IMR-90 (cell line): ENCODE measurements at regions not wholly inside any gene's neighbourhood (a gene's known extent, or its start where the extent isn't known, plus 50 kb on each side); places are given as distances from the start of the nearest gene placed in this dataset.

Experiments
- ATAC-seq: fragments of 200-7000 bp; cut with Tn5 transposase; 2 replicates; pipeline ENCODE4 v1.9.1; 2020; ENCODE audit warnings: low read depth, mild to moderate bottlenecking, moderate library complexity
- BruUV-seq: library from RNA; stranded (reverse); fragments of 400-500 nt; replicated peaks from 2 replicates; lab custom pipeline; 2021; lab: Mats Ljungman, UMichigan
- CTCF ChIA-PET: fragments of 300-600 bp; formaldehyde crosslinking; extraction: SDS; loops from one replicate; lab custom pipeline; 2021; ENCODE audit warnings: antibody characterized with exemption; lab: Yijun Ruan, JAX
- POLR2A ChIA-PET: fragments of 300-600 bp; sonication (Branson Sonifier 250); formaldehyde crosslinking; loops from one replicate; lab custom pipeline; 2022; ENCODE audit warnings: antibody characterized with exemption; ENCODE audit not compliant: unreplicated experiment; lab: Charles Lee
- DNase-seq: peaks from one replicate; pipeline ENCODE4 v3.0.0; 2013
- H2AFZ ChIP-seq: replicated peaks from 2 replicates; pipeline ENCODE3; 2013; ENCODE audit warnings: low read length, mild to moderate bottlenecking; ENCODE audit not compliant: poor library complexity
- H2AK5ac ChIP-seq: 2 replicates; pipeline ENCODE4 v1.6.1; 2013; ENCODE audit warnings: low read depth, low read length, inconsistent platforms
- H2AK9ac ChIP-seq: replicated peaks from 2 replicates; pipeline ENCODE3; 2013; ENCODE audit warnings: mild to moderate bottlenecking, low read depth, low read length, moderate library complexity; ENCODE audit not compliant: poor library complexity
- H2BK120ac ChIP-seq: 2 replicates; pipeline ENCODE4 v1.6.1; 2013; ENCODE audit warnings: low read depth, low read length, inconsistent platforms
- H2BK15ac ChIP-seq: 3 replicates; pipeline ENCODE4 v1.6.1; 2013; ENCODE audit warnings: low read depth, low read length, inconsistent platforms
- H2BK20ac ChIP-seq: 2 replicates; pipeline ENCODE4 v1.6.1; 2013; ENCODE audit warnings: low read depth, mild to moderate bottlenecking, inconsistent platforms, low read length, moderate library complexity
- H2BK5ac ChIP-seq: 2 replicates; pipeline ENCODE4 v1.6.1; 2013; ENCODE audit warnings: mild to moderate bottlenecking, low read depth, low read length, inconsistent platforms; ENCODE audit not compliant: poor library complexity, severe bottlenecking
- H3K14ac ChIP-seq: replicated peaks from 2 replicates; pipeline ENCODE4 v1.6.1; 2013; ENCODE audit warnings: low read depth, low read length, inconsistent platforms
- H3K18ac ChIP-seq: 2 replicates; pipeline ENCODE4 v1.6.1; 2013; ENCODE audit warnings: low read depth, low read length, control low read depth
- H3K23ac ChIP-seq: 2 replicates; pipeline ENCODE4 v1.6.1; 2013; ENCODE audit warnings: low read depth, low read length, inconsistent platforms
- H3K27ac ChIP-seq: 2 replicates; pipeline ENCODE4 v1.5.1; 2013; ENCODE audit warnings: mild to moderate bottlenecking, control low read depth, low read length; ENCODE audit not compliant: insufficient read depth
- H3K27me3 ChIP-seq: 2 replicates; pipeline ENCODE4 v1.6.1; 2013; ENCODE audit warnings: low read length; ENCODE audit not compliant: control insufficient read depth, insufficient read depth
- H3K36me3 ChIP-seq: 2 replicates; pipeline ENCODE4 v1.6.1; 2013; ENCODE audit warnings: low read length, mixed read lengths; ENCODE audit not compliant: control insufficient read depth, insufficient read depth
- H3K4ac ChIP-seq: 2 replicates; pipeline ENCODE4 v1.6.1; 2013; ENCODE audit warnings: low read depth, low read length, inconsistent platforms
- H3K4me1 ChIP-seq: 2 replicates; pipeline ENCODE4 v1.6.1; 2013; ENCODE audit warnings: low read length, mixed read lengths; ENCODE audit not compliant: control insufficient read depth, insufficient read depth
- H3K4me2 ChIP-seq: 2 replicates; pipeline ENCODE4 v1.6.1; 2013; ENCODE audit warnings: low read depth, mild to moderate bottlenecking, control low read depth, low read length, moderate library complexity
- H3K4me3 ChIP-seq: 2 replicates; pipeline ENCODE4 v1.5.1; 2013; ENCODE audit warnings: low read depth, mild to moderate bottlenecking, control low read depth, low read length, moderate library complexity; ENCODE audit not compliant: insufficient read depth
- H3K56ac ChIP-seq: 2 replicates; pipeline ENCODE4 v1.6.1; 2013; ENCODE audit warnings: low read length, inconsistent platforms; ENCODE audit not compliant: insufficient read depth; ENCODE audit errors: extremely low read depth
- H3K79me1 ChIP-seq, 2 experiments: 2 replicates each; pipeline ENCODE4 v1.6.1; 2013; ENCODE audit warnings: low read length in 2 of 2, inconsistent platforms in 1 of 2, low read depth in 1 of 2
- H3K9ac ChIP-seq: 2 replicates; pipeline ENCODE4 v1.6.1; 2013; ENCODE audit warnings: low read depth, low read length, control low read depth
- H3K9me1 ChIP-seq: 2 replicates; pipeline ENCODE4 v1.6.1; 2013; ENCODE audit warnings: low read length, inconsistent platforms; ENCODE audit not compliant: insufficient read depth
- H3K9me3 ChIP-seq: 2 replicates; pipeline ENCODE4 v1.6.1; 2013; ENCODE audit warnings: low read length; ENCODE audit not compliant: control insufficient read depth, insufficient read depth
- H4K20me1 ChIP-seq: 2 replicates; pipeline ENCODE4 v1.6.1; 2013; ENCODE audit warnings: low read length, inconsistent platforms; ENCODE audit not compliant: insufficient read depth
- H4K5ac ChIP-seq: 2 replicates; pipeline ENCODE4 v1.6.1; 2013; ENCODE audit warnings: mild to moderate bottlenecking, low read depth, low read length, control low read depth
- H4K8ac ChIP-seq, 2 experiments: 2 replicates each; pipeline ENCODE4 v1.6.1; 2013; ENCODE audit warnings: low read depth in 2 of 2, low read length in 2 of 2, control low read depth in 1 of 2, inconsistent platforms in 1 of 2
- H4K91ac ChIP-seq: 2 replicates; pipeline ENCODE4 v1.6.1; 2013; ENCODE audit warnings: low read depth, low read length, inconsistent platforms; ENCODE audit not compliant: insufficient read depth
- CHD1 ChIP-seq: IDR thresholded peaks from 2 replicates; pipeline ENCODE4 v1.6.1; 2012; ENCODE audit warnings: low read depth, low read length, improper control_type of control experiment
- POLR2A ChIP-seq: IDR thresholded peaks from 2 replicates; pipeline ENCODE4 v1.6.1; 2012; ENCODE audit warnings: mild to moderate bottlenecking, low read depth, low read length
- SMC3 ChIP-seq: fragments of 150-350 bp; IDR thresholded peaks from 2 replicates; pipeline ENCODE4 v1.6.1; 2016; ENCODE audit warnings: low read depth, mild to moderate bottlenecking, antibody characterized with exemption, low read length, moderate library complexity
- WGBS, 2 experiments: methylation state at CpG; one replicate each; pipeline versions ENCODE4 v1.1.5 to v1.1.7; 2013; ENCODE audit warnings: missing lambda C conversion rate in 2 of 2; ENCODE audit not compliant: insufficient read length in 1 of 2; ENCODE audit errors: extremely low coverage in 2 of 2; 5-methylcytosine and 5-hydroxymethylcytosine counted together
- dilution Hi-C: fragments of 300-500 bp; cut with HindIII; formaldehyde crosslinking; loops from one replicate; pipeline ENCODE4 v1.14.3; 2018; ENCODE audit warnings: low sequenced_read_pairs; ENCODE audit not compliant: unreplicated experiment
- in situ Hi-C: fragments of 300-500 bp; cut with MboI; formaldehyde crosslinking; loops from 3 replicates; pipeline ENCODE4 v1.14.3; 2019; ENCODE audit warnings: low sequenced_read_pairs, inconsistent platforms, mixed read lengths
- intact Hi-C: fragments of 100-400 bp; cut with micrococcal nuclease; formaldehyde crosslinking; loops from 2 replicates; pipeline ENCODE4 v1.10.0; 2022

- intact Hi-C loops (no loop called here), dilution Hi-C loops (no loop called here), in situ Hi-C loops (no loop called here)
- H3K9ac ChIP-seq: no peak overlapping the region
- no peaks in the 10 kb centered on the region for H3K4me1 ChIP-seq
- no peaks in the 10 kb centered on the region for H3K36me3 ChIP-seq
- DNase-seq: no peak
- WGBS, 2 experiments: 17% methylated on average over 1 of the region's 4 CpGs; no CpG with 5 or more reads in 1 of the 2 experiments
- ChIA-PET POLR2A (no interaction called here), CTCF (no interaction called here)
- no peaks in the 10 kb centered on the region for H3K79me1 ChIP-seq
- no peak overlapping the region for H2AFZ ChIP-seq
- H3K27me3 ChIP-seq: no peaks in the 10 kb centered on the region; the same call in 1 of the 2 replicates
- ATAC-seq: no peak
- H2AK5ac ChIP-seq: no peak overlapping the region
- no peak overlapping the region for H3K14ac ChIP-seq
- no peak overlapping the region for H2BK120ac ChIP-seq
- no peak overlapping the region for H3K4ac ChIP-seq
- TF ChIP-seq POLR2A (no peak), SMC3 (no peak), CHD1 (no peak)
- BruUV-seq: no TSS peak
- H3K23ac ChIP-seq: no peak overlapping the region
- H3K18ac ChIP-seq: no peak overlapping the region
- no peak overlapping the region for H4K5ac ChIP-seq
- no peak overlapping the region for H3K56ac ChIP-seq
- no peak overlapping the region for H4K8ac ChIP-seq
- no peak overlapping the region for H3K27ac ChIP-seq
- H2BK20ac ChIP-seq: no peak overlapping the region
- H2BK15ac ChIP-seq: no peak overlapping the region
- H3K9me3 ChIP-seq: no peaks in the 10 kb centered on the region
- H3K4me3 ChIP-seq: no peak overlapping the region
- H4K20me1 ChIP-seq: no peaks in the 10 kb centered on the region
- H3K4me2 ChIP-seq: no peak overlapping the region
- no peaks in the 10 kb centered on the region for H3K9me1 ChIP-seq
- H2AK9ac ChIP-seq: no peak overlapping the region
- H2BK5ac ChIP-seq: no peak overlapping the region
- no peak overlapping the region for H4K91ac ChIP-seq
Observed at GRCh38 chr2:6219906-6220305, 527.7 kb downstream of the SOX11 start.
